Astrocyte (in vitro differentiated cells and primary cell): ENCODE measurements at regions not wholly inside any gene's neighbourhood (a gene's known extent, or its start where the extent isn't known, plus 50 kb on each side); places are given as distances from the start of the nearest gene placed in this dataset.

Experiments
- DNase-seq: peaks from one replicate; pipeline ENCODE4 v3.0.0-alpha.2; 2010; ENCODE audit warnings: low read depth
- FAIRE-seq: peaks from 2 replicates; lab custom pipeline; 2011; peaks lifted over from hg19 to GRCh38; lab: Jason Lieb, UNC
- H2AFZ ChIP-seq: 2 replicates; pipeline ENCODE4 v1.6.0; 2012; ENCODE audit warnings: low read depth, low read length, inconsistent platforms
- H3K27ac ChIP-seq: 2 replicates; pipeline ENCODE4 v1.5.1; 2011; ENCODE audit warnings: low read depth, low read length, inconsistent platforms
- H3K27me3 ChIP-seq: 2 replicates; pipeline ENCODE4 v1.6.0; 2011; ENCODE audit warnings: low read length, inconsistent platforms; ENCODE audit not compliant: insufficient read depth
- H3K36me3 ChIP-seq: 2 replicates; pipeline ENCODE4 v1.5.1; 2011; ENCODE audit warnings: low read length, inconsistent platforms; ENCODE audit not compliant: insufficient read depth
- H3K4me1 ChIP-seq: 2 replicates; pipeline ENCODE4 v1.5.1; 2011; ENCODE audit warnings: low read length, inconsistent platforms; ENCODE audit not compliant: insufficient read depth
- H3K4me2 ChIP-seq: 2 replicates; pipeline ENCODE4 v1.6.0; 2012; ENCODE audit warnings: low read length, inconsistent platforms
- H3K4me3 ChIP-seq: 2 replicates; pipeline ENCODE4 v1.5.1; 2011; ENCODE audit warnings: low read depth, mild to moderate bottlenecking, low read length, inconsistent platforms; ENCODE audit not compliant: insufficient read depth
- H3K79me2 ChIP-seq: 2 replicates; pipeline ENCODE4 v1.6.0; 2012; ENCODE audit warnings: mild to moderate bottlenecking, low read length, inconsistent platforms; ENCODE audit not compliant: insufficient read depth
- H3K9ac ChIP-seq: 2 replicates; pipeline ENCODE4 v1.6.0; 2012; ENCODE audit warnings: mild to moderate bottlenecking, low read length, inconsistent platforms
- H3K9me3 ChIP-seq: 2 replicates; pipeline ENCODE4 v1.5.1; 2012; ENCODE audit warnings: low read depth, mild to moderate bottlenecking, low read length, inconsistent platforms; ENCODE audit not compliant: insufficient read depth
- H4K20me1 ChIP-seq: 2 replicates; pipeline ENCODE4 v1.6.0; 2012; ENCODE audit warnings: low read length, inconsistent platforms; ENCODE audit not compliant: insufficient read depth
- H3K27ac Mint-ChIP-seq: one replicate; pipeline ENCODE4 v1.8.0; 2021; ENCODE audit warnings: mild to moderate bottlenecking, mixed read lengths; ENCODE audit not compliant: unreplicated experiment
- H3K27me3 Mint-ChIP-seq: one replicate; pipeline ENCODE4 v1.8.0; 2021; ENCODE audit warnings: low read depth, mixed read lengths; ENCODE audit not compliant: unreplicated experiment
- H3K36me3 Mint-ChIP-seq: one replicate; pipeline ENCODE4 v1.8.0; 2021; ENCODE audit warnings: low read depth, mixed read lengths; ENCODE audit not compliant: unreplicated experiment
- H3K4me1 Mint-ChIP-seq: one replicate; pipeline ENCODE4 v1.8.0; 2021; ENCODE audit warnings: low read depth, mixed read lengths; ENCODE audit not compliant: unreplicated experiment
- H3K4me3 Mint-ChIP-seq: one replicate; pipeline ENCODE4 v1.8.0; 2021; ENCODE audit warnings: mild to moderate bottlenecking, moderate library complexity, mixed read lengths; ENCODE audit not compliant: unreplicated experiment
- H3K9me3 Mint-ChIP-seq: one replicate; pipeline ENCODE4 v1.8.0; 2021; ENCODE audit warnings: mild to moderate bottlenecking, mixed read lengths; ENCODE audit not compliant: unreplicated experiment
- EZH2 ChIP-seq: IDR thresholded peaks from 2 replicates; pipeline ENCODE4 v1.6.1; 2012; ENCODE audit warnings: mild to moderate bottlenecking, low read length, inconsistent platforms; ENCODE audit not compliant: insufficient read depth
- TF ChIP-seq, protein P1 (sequence below): IDR thresholded peaks from 2 replicates; pipeline ENCODE4 v1.5.1; 2011; ENCODE audit warnings: low read depth, mild to moderate bottlenecking, inconsistent platforms, low read length, moderate library complexity; ENCODE audit not compliant: insufficient read depth

DNA sequence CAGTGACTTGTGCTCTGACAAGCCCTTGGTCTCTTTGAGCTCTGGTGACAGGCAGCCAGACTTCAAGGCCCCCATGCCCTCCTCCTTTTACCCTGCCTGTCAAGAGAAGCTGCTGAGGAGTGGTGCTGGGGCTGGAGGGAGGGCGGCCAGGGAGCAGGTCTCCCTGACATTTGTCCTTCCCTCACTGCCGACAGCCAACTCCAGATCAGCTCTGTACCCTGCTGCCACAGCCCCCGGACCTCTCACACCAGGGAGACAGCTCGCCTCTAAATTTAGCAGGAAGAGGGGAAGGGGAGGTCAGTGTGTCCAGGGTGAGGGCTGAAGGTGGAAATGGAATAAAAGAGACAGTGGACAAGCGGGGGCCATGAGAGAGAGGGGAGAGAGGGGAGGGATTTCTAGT lies 155.8 kb downstream of the TDRD15 start:
- H3K27ac ChIP-seq, result no peak overlapping the region
- no peak overlapping the region for H3K4me2 ChIP-seq
- H4K20me1 ChIP-seq, result no peaks in the 10 kb centered on the region
- TF ChIP-seq, protein P1, sequence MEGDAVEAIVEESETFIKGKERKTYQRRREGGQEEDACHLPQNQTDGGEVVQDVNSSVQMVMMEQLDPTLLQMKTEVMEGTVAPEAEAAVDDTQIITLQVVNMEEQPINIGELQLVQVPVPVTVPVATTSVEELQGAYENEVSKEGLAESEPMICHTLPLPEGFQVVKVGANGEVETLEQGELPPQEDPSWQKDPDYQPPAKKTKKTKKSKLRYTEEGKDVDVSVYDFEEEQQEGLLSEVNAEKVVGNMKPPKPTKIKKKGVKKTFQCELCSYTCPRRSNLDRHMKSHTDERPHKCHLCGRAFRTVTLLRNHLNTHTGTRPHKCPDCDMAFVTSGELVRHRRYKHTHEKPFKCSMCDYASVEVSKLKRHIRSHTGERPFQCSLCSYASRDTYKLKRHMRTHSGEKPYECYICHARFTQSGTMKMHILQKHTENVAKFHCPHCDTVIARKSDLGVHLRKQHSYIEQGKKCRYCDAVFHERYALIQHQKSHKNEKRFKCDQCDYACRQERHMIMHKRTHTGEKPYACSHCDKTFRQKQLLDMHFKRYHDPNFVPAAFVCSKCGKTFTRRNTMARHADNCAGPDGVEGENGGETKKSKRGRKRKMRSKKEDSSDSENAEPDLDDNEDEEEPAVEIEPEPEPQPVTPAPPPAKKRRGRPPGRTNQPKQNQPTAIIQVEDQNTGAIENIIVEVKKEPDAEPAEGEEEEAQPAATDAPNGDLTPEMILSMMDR, result no peak
- no peak for TF ChIP-seq EZH2
- no peaks in the 10 kb centered on the region for H3K4me1 ChIP-seq
- no peaks in the 10 kb centered on the region for H3K4me1 Mint-ChIP-seq
- H3K4me3 ChIP-seq, result no peak overlapping the region
- H3K9me3 ChIP-seq, result no peaks in the 10 kb centered on the region
- DNase-seq (no peak), FAIRE-seq (no peak)
- no peaks in the 10 kb centered on the region for H3K9me3 Mint-ChIP-seq
- no peaks in the 10 kb centered on the region for H3K79me2 ChIP-seq
- H3K36me3 ChIP-seq, result no peaks in the 10 kb centered on the region
- H3K4me3 Mint-ChIP-seq, result no peak overlapping the region
- H3K36me3 Mint-ChIP-seq, result no peaks in the 10 kb centered on the region
- H3K27me3 ChIP-seq, result no peaks in the 10 kb centered on the region
- no peak overlapping the region for H3K9ac ChIP-seq
- peaks cover 26% of the 10 kb centered on the region for H3K27me3 Mint-ChIP-seq
- no peak overlapping the region for H3K27ac Mint-ChIP-seq
- H2AFZ ChIP-seq, result no peak overlapping the region

DNA sequence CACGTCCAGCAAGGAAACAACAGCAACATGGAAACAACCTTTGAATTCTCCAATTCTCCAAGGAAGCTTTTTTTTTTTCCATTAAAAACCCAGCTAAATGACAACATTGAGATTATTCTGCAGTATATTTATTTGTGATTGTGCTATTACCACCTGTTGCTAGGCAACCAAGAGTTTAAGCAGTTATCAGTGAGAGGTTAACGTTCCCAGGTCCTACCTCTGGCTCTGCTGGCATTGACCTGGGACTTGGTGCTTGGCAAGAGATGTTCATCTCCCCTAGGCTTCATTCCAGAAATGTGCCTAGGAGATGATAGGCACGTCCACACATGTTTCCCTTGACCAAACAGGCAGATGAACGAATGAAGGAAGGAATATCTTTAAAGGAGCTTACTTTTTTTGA lies 157.0 kb downstream of the TDRD15 start:
- Histone ChIP-seq H3K4me3 (no peak overlapping the region), H3K36me3 (no peaks in the 10 kb centered on the region), H3K9me3 (no peaks in the 10 kb centered on the region), H2AFZ (no peak overlapping the region), H3K27ac (no peak overlapping the region), H3K79me2 (no peaks in the 10 kb centered on the region), H3K27me3 (no peaks in the 10 kb centered on the region), H3K4me1 (no peaks in the 10 kb centered on the region), H4K20me1 (no peaks in the 10 kb centered on the region), H3K4me2 (no peak overlapping the region), H3K9ac (no peak overlapping the region)
- TF ChIP-seq, protein P1, result no peak
- Mint-ChIP-seq H3K9me3 (no peaks in the 10 kb centered on the region), H3K36me3 (no peaks in the 10 kb centered on the region), H3K27ac (no peak overlapping the region), H3K4me1 (no peaks in the 10 kb centered on the region), H3K4me3 (no peak overlapping the region), H3K27me3 (peaks cover 17% of the 10 kb centered on the region)
- DNase-seq, result no peak
- no peak for FAIRE-seq

- no peak overlapping the region for H3K27ac Mint-ChIP-seq
- H3K27me3 Mint-ChIP-seq, result peaks cover 17% of the 10 kb centered on the region
- Histone ChIP-seq H3K9ac (no peak overlapping the region), H3K4me2 (no peak overlapping the region), H3K27me3 (no peaks in the 10 kb centered on the region), H2AFZ (no peak overlapping the region), H4K20me1 (no peaks in the 10 kb centered on the region), H3K9me3 (no peaks in the 10 kb centered on the region), H3K79me2 (no peaks in the 10 kb centered on the region), H3K36me3 (no peaks in the 10 kb centered on the region), H3K27ac (no peak overlapping the region), H3K4me1 (no peaks in the 10 kb centered on the region), H3K4me3 (no peak overlapping the region)
- no peaks in the 10 kb centered on the region for H3K9me3 Mint-ChIP-seq
- no peaks in the 10 kb centered on the region for H3K4me1 Mint-ChIP-seq
- TF ChIP-seq, protein P1, result no peak
- no peak for TF ChIP-seq EZH2
- H3K36me3 Mint-ChIP-seq, result no peaks in the 10 kb centered on the region
- DNase-seq (no peak), FAIRE-seq (no peak)
- H3K4me3 Mint-ChIP-seq, result no peak overlapping the region
Observed at GRCh38 chr2:21281384-21281783, 157.6 kb downstream of the TDRD15 start.
